IPS DF 6.9 (cell line): ENCODE measurements at regions not wholly inside any gene's neighbourhood (a gene's known extent, or its start where the extent isn't known, plus 50 kb on each side); places are given as distances from the start of the nearest gene placed in this dataset.

Experiments used
- DNase-seq: peaks from one replicate; pipeline ENCODE4 v3.0.0-alpha.2; 2013; ENCODE audit warnings: low read depth, low spot score
- H3K27ac ChIP-seq: one replicate; pipeline ENCODE4 v1.5.1; 2013; ENCODE audit warnings: low read length, control low read depth
- H3K27me3 ChIP-seq: 2 replicates; pipeline ENCODE4 v1.6.1; 2013; ENCODE audit warnings: mild to moderate bottlenecking, low read length; ENCODE audit not compliant: control insufficient read depth, insufficient read depth
- H3K36me3 ChIP-seq: 2 replicates; pipeline ENCODE4 v1.6.1; 2013; ENCODE audit warnings: low read length; ENCODE audit not compliant: control insufficient read depth, insufficient read depth
- H3K4me1 ChIP-seq: 2 replicates; pipeline ENCODE4 v1.6.1; 2013; ENCODE audit warnings: low read length; ENCODE audit not compliant: control insufficient read depth, insufficient read depth
- H3K4me3 ChIP-seq: 2 replicates; pipeline ENCODE4 v1.5.1; 2013; ENCODE audit warnings: mild to moderate bottlenecking, low read length
- H3K9me3 ChIP-seq: 2 replicates; pipeline ENCODE4 v1.6.1; 2013; ENCODE audit warnings: low read length, inconsistent platforms; ENCODE audit not compliant: control insufficient read depth, insufficient read depth
- WGBS: extraction: QIAGEN DNeasy Blood & Tissue Kit; methylation state at CpG from one replicate; pipeline ENCODE4 v1.1.7; 2013; ENCODE audit warnings: mixed read lengths, missing lambda C conversion rate; ENCODE audit not compliant: insufficient read length, insufficient coverage; 5-methylcytosine and 5-hydroxymethylcytosine counted together

DNA sequence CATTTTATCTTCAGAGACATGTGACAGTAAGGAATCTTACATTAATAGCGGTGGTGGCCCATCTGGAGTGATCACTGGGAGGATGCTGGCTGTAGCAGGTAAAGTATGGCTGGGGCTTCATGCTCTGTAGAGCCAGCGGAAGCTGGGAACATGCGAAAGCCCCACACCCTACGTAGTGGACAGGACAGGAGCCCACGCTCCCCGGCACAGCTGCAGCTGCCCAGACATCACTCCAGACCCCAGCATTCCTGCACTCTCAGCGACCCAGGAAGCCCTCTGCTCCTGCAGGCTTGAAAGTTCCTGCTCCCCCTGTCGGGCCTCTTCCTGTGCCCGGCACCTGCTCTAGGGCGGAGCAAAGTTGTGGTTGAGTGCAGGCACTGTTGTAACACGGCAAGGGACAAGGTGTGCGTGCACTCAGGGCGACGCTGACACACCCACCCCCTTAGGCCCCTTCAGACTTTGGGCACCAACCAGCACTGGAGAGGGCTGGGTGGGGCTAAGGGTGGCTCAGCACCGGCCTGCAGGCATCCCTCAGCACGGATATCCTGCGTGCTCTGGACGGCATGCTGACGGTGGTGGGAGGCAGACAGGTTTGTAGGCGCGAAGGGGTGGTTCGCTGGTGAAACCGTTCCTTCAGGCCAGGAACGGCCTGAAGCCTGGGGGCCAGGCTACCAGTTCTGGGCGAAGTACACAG, 568.3 kb downstream of the FSCB start:
- no CpG with 5 or more reads among the region's 25 CpGs for WGBS
- no peaks in the 10 kb centered on the region for H3K36me3 ChIP-seq
- H3K9me3 ChIP-seq = no peaks in the 10 kb centered on the region
- H3K27ac ChIP-seq = no peak overlapping the region
- no peak overlapping the region for H3K4me3 ChIP-seq
- H3K27me3 ChIP-seq = no peaks in the 10 kb centered on the region
- no peaks in the 10 kb centered on the region for H3K4me1 ChIP-seq
- DNase-seq = no peak

DNA sequence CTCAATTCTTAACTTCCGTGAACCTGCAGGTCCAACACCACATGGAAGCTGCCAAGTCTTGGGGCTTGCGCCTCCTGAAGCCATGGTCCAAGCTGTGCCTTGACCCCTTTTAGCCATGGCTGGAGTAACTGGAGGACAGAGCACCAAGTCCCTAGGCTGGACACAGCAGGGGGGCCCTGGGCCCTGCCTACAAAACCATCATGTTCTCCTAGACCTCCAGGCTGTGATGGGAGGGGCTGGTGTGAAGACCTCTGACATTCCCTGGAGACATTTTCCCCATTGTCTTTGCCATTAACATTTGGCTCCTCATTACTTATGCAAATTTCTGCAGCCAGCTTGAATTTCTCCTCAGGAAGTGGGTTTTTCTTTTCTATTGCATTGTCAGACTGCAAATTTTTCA, 570.1 kb downstream of the FSCB start:
- Histone ChIP-seq H3K4me1 (no peaks in the 10 kb centered on the region), H3K4me3 (no peak overlapping the region), H3K27ac (no peak overlapping the region), H3K9me3 (no peaks in the 10 kb centered on the region), H3K36me3 (no peaks in the 10 kb centered on the region), H3K27me3 (no peaks in the 10 kb centered on the region)
- DNase-seq = no peak
- WGBS = no CpG with 5 or more reads among the region's 2 CpGs

DNA sequence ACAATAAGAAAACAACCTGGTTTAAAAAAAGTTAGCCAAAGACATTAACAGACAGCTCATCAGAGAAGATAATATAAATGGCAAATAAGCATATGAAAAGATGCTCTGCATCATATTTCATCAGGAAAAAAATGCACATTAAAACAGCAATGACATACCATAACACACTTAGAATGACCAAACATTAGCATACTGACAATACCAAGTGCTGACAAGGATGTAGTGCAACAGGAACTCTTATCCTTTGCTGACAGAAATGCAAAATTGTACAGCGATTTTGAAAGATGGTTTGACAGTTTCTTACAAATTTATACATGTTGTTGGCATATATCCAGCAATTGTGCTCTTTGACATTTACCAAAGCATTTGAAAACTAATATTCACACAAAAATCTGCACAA, 573.0 kb downstream of the FSCB start:
- H3K9me3 ChIP-seq = no peaks in the 10 kb centered on the region
- no CpG with 5 or more reads among the region's 1 CpG for WGBS

DNA sequence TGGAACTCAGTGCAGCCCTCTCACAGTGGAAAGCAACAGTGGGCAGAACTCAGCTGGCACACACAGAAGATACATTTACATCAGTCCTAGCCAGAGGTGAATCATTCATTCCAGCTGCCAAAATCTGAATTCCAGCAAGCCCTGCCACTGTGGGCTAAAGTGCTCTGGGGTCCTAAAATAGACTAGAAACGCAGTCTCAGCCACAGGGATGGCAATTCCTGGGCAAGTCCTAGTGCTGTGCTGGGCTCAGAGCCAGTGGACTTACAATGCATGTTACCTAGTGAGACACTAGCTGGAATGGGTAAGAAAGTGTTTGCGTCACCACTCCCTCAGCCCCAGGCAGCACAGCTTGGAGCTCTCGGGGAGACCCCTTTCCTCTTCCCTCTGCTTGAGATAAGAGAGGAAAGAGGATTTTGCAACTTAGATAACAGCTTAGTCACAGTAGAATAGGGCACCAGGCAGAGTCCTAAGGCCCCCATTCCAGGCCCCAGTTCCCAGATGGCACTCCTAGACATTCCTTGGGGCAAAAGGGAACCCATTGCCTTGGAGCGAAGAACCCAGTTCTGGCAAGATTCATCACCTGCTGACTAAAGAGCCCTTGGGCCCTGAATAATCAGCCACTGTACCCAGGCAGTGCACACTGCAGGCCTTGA, 592.9 kb downstream of the FSCB start:
- Histone ChIP-seq H3K27ac (no peak overlapping the region), H3K27me3 (no peaks in the 10 kb centered on the region), H3K4me3 (no peak overlapping the region), H3K36me3 (no peaks in the 10 kb centered on the region), H3K9me3 (no peaks in the 10 kb centered on the region), H3K4me1 (no peaks in the 10 kb centered on the region)
- WGBS = no CpG with 5 or more reads among the region's 4 CpGs
- DNase-seq = no peak

More for the DNA sequence above, 573.0 kb downstream of the FSCB start:
- H3K4me3 ChIP-seq = no peak overlapping the region
- no peak for DNase-seq
- no peaks in the 10 kb centered on the region for H3K27me3 ChIP-seq
- no peaks in the 10 kb centered on the region for H3K36me3 ChIP-seq
- H3K4me1 ChIP-seq = no peaks in the 10 kb centered on the region
- no peak overlapping the region for H3K27ac ChIP-seq

- Histone ChIP-seq H3K9me3 (no peaks in the 10 kb centered on the region), H3K4me1 (peaks cover 1% of the 10 kb centered on the region; the same call in 1 of the 2 replicates), H3K27ac (no peak overlapping the region), H3K27me3 (no peaks in the 10 kb centered on the region), H3K36me3 (no peaks in the 10 kb centered on the region), H3K4me3 (no peak overlapping the region)
- DNase-seq = no peak
- WGBS = no CpG with 5 or more reads among the region's 1 CpG
These were observed 603.9 kb downstream of the FSCB start for GRCh38 chr14:43903209-43903608.

DNA sequence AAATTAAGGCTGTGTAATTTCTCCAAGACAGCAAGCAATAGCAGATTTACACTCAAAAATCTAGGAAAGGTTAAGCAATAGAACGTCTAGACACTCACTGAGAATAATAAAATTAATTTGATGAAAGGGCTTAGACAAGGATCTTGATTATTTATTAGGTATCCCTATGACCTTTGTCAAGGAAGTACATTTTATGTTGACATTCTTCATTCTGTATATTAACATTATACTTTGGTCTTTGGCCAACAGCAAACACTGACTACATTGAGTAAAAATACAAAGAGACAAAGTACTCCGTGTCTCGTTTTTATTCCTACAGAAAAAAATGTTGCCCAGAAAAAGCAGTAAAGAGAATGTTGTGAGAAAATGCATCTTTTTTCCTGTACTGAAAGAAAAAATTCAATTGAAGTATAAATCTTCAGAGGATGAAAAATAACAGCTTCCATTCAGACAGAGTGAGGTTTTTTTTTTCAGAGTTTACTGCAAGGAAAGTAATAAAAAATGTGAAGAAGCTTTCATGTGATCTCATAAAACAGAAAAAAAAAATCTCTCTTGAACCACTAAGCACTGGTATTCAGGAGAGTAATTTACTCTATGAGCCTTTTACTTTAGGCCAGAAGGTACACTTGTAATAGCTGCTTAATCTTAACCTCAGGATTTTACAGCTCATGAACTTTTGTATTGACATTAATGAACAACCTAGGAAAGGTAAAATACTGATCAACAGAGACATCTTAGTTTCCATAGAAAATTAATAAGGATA, 605.0 kb downstream of the FSCB start:
- no peak for DNase-seq
- H3K27ac ChIP-seq = no peak overlapping the region
- no peaks in the 10 kb centered on the region for H3K27me3 ChIP-seq
- WGBS = no CpG with 5 or more reads among the region's 3 CpGs
- no peak overlapping the region for H3K4me3 ChIP-seq
- H3K9me3 ChIP-seq = no peaks in the 10 kb centered on the region
- no peaks in the 10 kb centered on the region for H3K36me3 ChIP-seq
- H3K4me1 ChIP-seq = peaks cover 1% of the 10 kb centered on the region; the same call in 1 of the 2 replicates

- WGBS = no CpG with 5 or more reads among the region's 2 CpGs
- Histone ChIP-seq H3K36me3 (no peaks in the 10 kb centered on the region), H3K27me3 (no peaks in the 10 kb centered on the region), H3K4me1 (peaks cover 1% of the 10 kb centered on the region; the same call in 1 of the 2 replicates), H3K4me3 (no peak overlapping the region), H3K27ac (no peak overlapping the region), H3K9me3 (no peaks in the 10 kb centered on the region)
- no peak for DNase-seq
These were observed 606.9 kb downstream of the FSCB start for GRCh38 chr14:43900173-43900655.

DNA sequence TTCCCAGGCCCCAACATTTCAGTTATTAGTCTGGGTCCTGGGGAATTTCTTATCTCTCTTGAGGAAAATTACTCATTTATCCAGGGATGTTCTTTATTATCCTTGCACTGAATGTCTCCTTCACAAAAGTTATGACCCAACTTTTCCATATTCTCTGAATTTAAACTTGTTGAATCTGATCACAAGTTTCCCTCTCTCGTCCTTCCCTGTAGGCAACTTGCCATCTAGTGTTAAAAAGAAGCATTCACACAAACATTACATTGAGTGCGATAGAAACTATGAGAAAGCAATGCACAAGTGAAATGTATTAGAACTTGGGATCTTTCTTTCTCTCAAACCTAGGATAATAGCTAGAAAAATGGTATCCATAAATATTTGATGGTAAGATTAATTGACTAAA, 608.4 kb downstream of the FSCB start:
- Histone ChIP-seq H3K36me3 (no peaks in the 10 kb centered on the region), H3K27me3 (no peaks in the 10 kb centered on the region), H3K4me3 (no peak overlapping the region), H3K9me3 (no peaks in the 10 kb centered on the region), H3K4me1 (peaks cover 1% of the 10 kb centered on the region; the same call in 1 of the 2 replicates), H3K27ac (no peak overlapping the region)
- WGBS = no CpG with 5 or more reads among the region's 2 CpGs
- no peak for DNase-seq

GRCh38 chr14:43896044-43896443, 611.0 kb downstream of the FSCB start:
- Histone ChIP-seq H3K4me3 (no peak overlapping the region), H3K27me3 (no peaks in the 10 kb centered on the region), H3K36me3 (no peaks in the 10 kb centered on the region), H3K27ac (no peak overlapping the region), H3K9me3 (no peaks in the 10 kb centered on the region), H3K4me1 (peaks cover 1% of the 10 kb centered on the region; the same call in 1 of the 2 replicates)
- WGBS = no CpG with 5 or more reads among the region's 2 CpGs
- no peak for DNase-seq

- Histone ChIP-seq H3K27me3 (no peaks in the 10 kb centered on the region), H3K27ac (no peak overlapping the region), H3K4me1 (no peaks in the 10 kb centered on the region), H3K9me3 (no peaks in the 10 kb centered on the region), H3K4me3 (no peak overlapping the region), H3K36me3 (no peaks in the 10 kb centered on the region)
- WGBS = no CpG with 5 or more reads among the region's 3 CpGs
- DNase-seq = peak; percentile 55
These were observed 612.5 kb downstream of the FSCB start for GRCh38 chr14:43894534-43894933.
